GM20431 (cell line): ENCODE measurements at regions not wholly inside any gene's neighbourhood (a gene's known extent, or its start where the extent isn't known, plus 50 kb on each side); places are given as distances from the start of the nearest gene placed in this dataset.

ENCODE experiments used
- in situ Hi-C: fragments of 300-500 bp; cut with MseI, MboI; formaldehyde crosslinking; loops from one replicate; pipeline ENCODE4 v1.15.0; 2020; ENCODE audit warnings: low sequenced_read_pairs; ENCODE audit not compliant: unreplicated experiment

GRCh38 chr2:191593622-191594385 is 84.1 kb upstream of the NABP1 start:
- in situ Hi-C loops = no loop called here

GRCh38 chr2:191597186-191597751 is 80.7 kb upstream of the NABP1 start:
- in situ Hi-C loops = no loop called here

- in situ Hi-C loops = no loop called here
Observed at GRCh38 chr2:191598296-191598695, 79.6 kb upstream of the NABP1 start.

- in situ Hi-C loops = no loop called here
Observed at GRCh38 chr2:191601060-191601459, 76.9 kb upstream of the NABP1 start.

- in situ Hi-C loops = no loop called here
Observed at GRCh38 chr2:191604154-191604553, 73.8 kb upstream of the NABP1 start.

GRCh38 chr2:191607096-191607495 is 70.8 kb upstream of the NABP1 start:
- in situ Hi-C loops = no loop called here

- in situ Hi-C loops = no loop called here
Observed at GRCh38 chr2:191610756-191611155, 67.2 kb upstream of the NABP1 start.

- in situ Hi-C loops = no loop called here
Observed at GRCh38 chr2:191611614-191612013, 66.3 kb upstream of the NABP1 start.

- in situ Hi-C loops = no loop called here
Observed at GRCh38 chr2:191612496-191612895, 65.4 kb upstream of the NABP1 start.

GRCh38 chr2:191614759-191615158 is 63.2 kb upstream of the NABP1 start:
- in situ Hi-C loops = no loop called here

GRCh38 chr2:191615596-191615995 is 62.3 kb upstream of the NABP1 start:
- in situ Hi-C loops = no loop called here

GRCh38 chr2:191617575-191617974 is 60.4 kb upstream of the NABP1 start:
- in situ Hi-C loops = no loop called here

- in situ Hi-C loops = no loop called here
Observed at GRCh38 chr2:191618046-191618780, 59.7 kb upstream of the NABP1 start.

- in situ Hi-C loops = no loop called here
Observed at GRCh38 chr2:191618786-191619185, 59.1 kb upstream of the NABP1 start.

- in situ Hi-C loops = no loop called here
Observed at GRCh38 chr2:191620144-191620543, 57.8 kb upstream of the NABP1 start.

- in situ Hi-C loops = no loop called here
Observed at GRCh38 chr2:191622374-191623320, 55.3 kb upstream of the NABP1 start.

- in situ Hi-C loops = no loop called here
Observed at GRCh38 chr2:191625016-191625415, 52.9 kb upstream of the NABP1 start.

- in situ Hi-C loops = no loop called here
Observed at GRCh38 chr2:191625446-191625845, 52.5 kb upstream of the NABP1 start.

GRCh38 chr2:191626497-191627151 is 51.3 kb upstream of the NABP1 start:
- in situ Hi-C loops = no loop called here

GRCh38 chr2:191627518-191627917 is 50.4 kb upstream of the NABP1 start:
- in situ Hi-C loops = no loop called here
